ENCODE measurements at regions not wholly inside any gene's neighbourhood (a gene's known extent, or its start where the extent isn't known, plus 50 kb on each side); places are given as distances from the start of the nearest gene placed in this dataset.

GRCh38 chr10:5283305-5284158, 81.2 kb upstream of the UCN3 start:
- no peaks in the 10 kb centered on the region for H3K27me3 ChIP-seq (ENCODE audit: control insufficient read depth, insufficient read depth, low read length)
- ATAC-seq = peak; percentile 84 to 93 (median 84)
- H3K27ac ChIP-seq (ENCODE audit: low read length) = peak overlapping the region; percentile 52
- Mint-ChIP-seq H3K9me3 (no peaks in the 10 kb centered on the region), H3K4me1 (peaks cover 42 to 45% of the 10 kb centered on the region in 2 donors), H3K36me3 (peaks cover 27% of the 10 kb centered on the region), H3K27me3 (ENCODE audit: low read depth in 2 of 2) (no peaks in the 10 kb centered on the region), H3K27ac (peak overlapping the region; percentile 85 to 92), H3K4me3 (peak overlapping the region; percentile 86)
- TF ChIP-seq CTCF (IDR thresholded peaks at IDR 0.05) = peak; percentile 76
- 47% methylated on average over 14 of the region's 14 CpGs for WGBS (ENCODE audit: insufficient coverage)
- intact Hi-C loops (cut with micrococcal nuclease) = loop anchor here (1.0 to 2.0 kb wide), 3 partner anchors 189 to 434 kb away; partner anchors contain the start of gene AKR1C3
- no peaks in the 10 kb centered on the region for H3K9me3 ChIP-seq (ENCODE audit: control insufficient read depth, insufficient read depth, low read length)
- H3K4me1 ChIP-seq (ENCODE audit: control insufficient read depth, insufficient read depth, low read length) = peaks cover 16% of the 10 kb centered on the region
- DNase-seq = peak; percentile 57 to 78
- H3K4me3 ChIP-seq (ENCODE audit: low read length) = no peak overlapping the region
- no peaks in the 10 kb centered on the region for H3K36me3 ChIP-seq (ENCODE audit: control insufficient read depth, insufficient read depth, low read length)

- peak in 1 of 2 donors; percentile 52 for DNase-seq
- intact Hi-C loops (cut with micrococcal nuclease) = no loop called here
- Histone ChIP-seq H3K4me3 (ENCODE audit: low read length) (no peak overlapping the region), H3K27me3 (ENCODE audit: control insufficient read depth, insufficient read depth, low read length) (no peaks in the 10 kb centered on the region), H3K9me3 (ENCODE audit: control insufficient read depth, insufficient read depth, low read length) (no peaks in the 10 kb centered on the region), H3K27ac (ENCODE audit: low read length) (peak overlapping the region; percentile 52), H3K4me1 (ENCODE audit: control insufficient read depth, insufficient read depth, low read length) (peaks cover 16% of the 10 kb centered on the region), H3K36me3 (ENCODE audit: control insufficient read depth, insufficient read depth, low read length) (no peaks in the 10 kb centered on the region)
- Mint-ChIP-seq H3K27me3 (ENCODE audit: low read depth in 2 of 2) (no peaks in the 10 kb centered on the region), H3K36me3 (peaks cover 22% of the 10 kb centered on the region), H3K4me1 (peaks cover 49 to 55% of the 10 kb centered on the region in 2 donors), H3K4me3 (peak overlapping the region; percentile 86), H3K27ac (peak overlapping the region; percentile 85 to 92), H3K9me3 (no peaks in the 10 kb centered on the region)
- ATAC-seq = peak; percentile 76 to 85 (median 80)
- no peak for TF ChIP-seq CTCF (IDR thresholded peaks at IDR 0.05)
- WGBS (ENCODE audit: insufficient coverage) = 27% methylated on average over 8 of the region's 9 CpGs
Measured at GRCh38 chr10:5284311-5285057, 80.3 kb upstream of the UCN3 start.

- H3K27ac ChIP-seq (ENCODE audit: low read length) = no peak overlapping the region
- H3K4me1 Mint-ChIP-seq = peaks cover 56 to 57% of the 10 kb centered on the region in 2 donors
Measured at GRCh38 chr10:5285186-5285585, 79.6 kb upstream of the UCN3 start.

More at GRCh38 chr10:5285186-5285585, 79.6 kb upstream of the UCN3 start:
- Mint-ChIP-seq H3K36me3 (peaks cover 16% of the 10 kb centered on the region), H3K9me3 (no peaks in the 10 kb centered on the region), H3K27ac (peak overlapping the region in 1 of 2 donors; percentile 92), H3K27me3 (ENCODE audit: low read depth in 2 of 2) (no peaks in the 10 kb centered on the region), H3K4me3 (no peak overlapping the region)
- intact Hi-C loops (cut with micrococcal nuclease) = no loop called here
- no peak for DNase-seq
- H3K27me3 ChIP-seq (ENCODE audit: control insufficient read depth, insufficient read depth, low read length) = no peaks in the 10 kb centered on the region
- no peaks in the 10 kb centered on the region for H3K9me3 ChIP-seq (ENCODE audit: control insufficient read depth, insufficient read depth, low read length)
- ATAC-seq = no peak
- 95% methylated on average over 9 of the region's 9 CpGs for WGBS (ENCODE audit: insufficient coverage)
- no peak overlapping the region for H3K4me3 ChIP-seq (ENCODE audit: low read length)
- no peaks in the 10 kb centered on the region for H3K36me3 ChIP-seq (ENCODE audit: control insufficient read depth, insufficient read depth, low read length)
- peaks cover 16% of the 10 kb centered on the region for H3K4me1 ChIP-seq (ENCODE audit: control insufficient read depth, insufficient read depth, low read length)
- TF ChIP-seq CTCF (IDR thresholded peaks at IDR 0.05) = no peak

All from natural killer cell (primary cell).